Adrenal gland (tissue), 9 donors: ENCODE measurements at regions not wholly inside any gene's neighbourhood (a gene's known extent, or its start where the extent isn't known, plus 50 kb on each side); places are given as distances from the start of the nearest gene placed in this dataset.

Experiments used
- DNase-seq, 7 donors: peaks; one replicate each; pipeline ENCODE4 v3.0.0-alpha.2; 2019 to 2020
- H3K27ac ChIP-seq, 5 donors: fragments of 200-600 bp; sonication (generic) in 4 of 5; 1 replicate in 3 of 5; 2 replicates in 2 of 5; pipeline versions ENCODE4 v1.5.1 to v1.8.0; 2016 to 2020; ENCODE audit warnings: mild to moderate bottlenecking in 1 of 5
- H3K27me3 ChIP-seq: fragments of 200-600 bp; 2 replicates; pipeline ENCODE4 v1.8.0; 2021
- H3K36me3 ChIP-seq, 2 donors: fragments of 200-600 bp; replicated peaks in 1 of 2; 1 replicate in 1 of 2; 2 replicates in 1 of 2; pipeline versions ENCODE4 v1.5.1 to v1.8.0; 2018 to 2022
- H3K4me1 ChIP-seq, 2 donors: fragments of 200-600 bp; replicated peaks in 1 of 2; 1 replicate in 1 of 2; 2 replicates in 1 of 2; pipeline versions ENCODE4 v1.5.1 to v1.8.0; 2018 to 2021
- H3K4me3 ChIP-seq, 4 donors: fragments of 200-600 bp; sonication (generic) in 3 of 4; one replicate each; pipeline ENCODE4 v1.5.1; 2016 to 2018
- H3K9me3 ChIP-seq, 3 donors: fragments of 200-600 bp; sonication (generic) in 1 of 3; replicated peaks in 1 of 3; 1 replicate in 2 of 3; 2 replicates in 1 of 3; pipeline versions ENCODE4 v1.5.1 to v1.8.0; 2016 to 2021
- POLR2A ChIP-seq, 2 donors: fragments of 450-650 bp; IDR thresholded peaks; one replicate each; pipeline ENCODE4 v1.6.1; 2017; ENCODE audit warnings: antibody characterized with exemption in 2 of 2, mild to moderate bottlenecking in 2 of 2, moderate library complexity in 1 of 2
- WGBS, 4 donors: extraction: QIAGEN DNeasy Blood & Tissue Kit in 2 of 4; methylation state at CpG; one replicate each; pipeline versions ENCODE4 v1.1.5 to v1.1.7; 2013 to 2017; 5-methylcytosine and 5-hydroxymethylcytosine counted together
- intact Hi-C, 2 donors: fragments of 100-400 bp; cut with DNase I; formaldehyde crosslinking; loops; one replicate each; pipeline versions ENCODE4 v1.14.1 to v1.15.0; 2022 to 2023
- small RNA-seq, 2 donors: library from RNA; depleted of rRNA; stranded (forward); fragments of <200 nt; gene quantifications; one replicate each; pipeline ENCODE3, GENCODE V24; 2016
- TF ChIP-seq, protein P1 (sequence below), 6 experiments: fragments of 450-650 bp in 4 of 6; fragments of 200-600 bp in 2 of 6; sonication (generic) in 1 of 6; IDR thresholded peaks; 1 replicate in 5 of 6; 2 replicates in 1 of 6; pipeline versions ENCODE4 v1.5.1 to v1.8.0; 2016 to 2021; ENCODE audit warnings: antibody characterized with exemption in 6 of 6, mild to moderate bottlenecking in 2 of 6, moderate library complexity in 1 of 6
- donor health status: healthy with polysubstance abuse.
- donor health status: Bipolar disorder and iron deficiency.
- donor health status: DM: yes; HTN: yes; CAD: no.
- donor health status: DM: no; HTN: no; CAD: no.
- donor health status: DM: no; HTN: no; CAD: no.

DNA sequence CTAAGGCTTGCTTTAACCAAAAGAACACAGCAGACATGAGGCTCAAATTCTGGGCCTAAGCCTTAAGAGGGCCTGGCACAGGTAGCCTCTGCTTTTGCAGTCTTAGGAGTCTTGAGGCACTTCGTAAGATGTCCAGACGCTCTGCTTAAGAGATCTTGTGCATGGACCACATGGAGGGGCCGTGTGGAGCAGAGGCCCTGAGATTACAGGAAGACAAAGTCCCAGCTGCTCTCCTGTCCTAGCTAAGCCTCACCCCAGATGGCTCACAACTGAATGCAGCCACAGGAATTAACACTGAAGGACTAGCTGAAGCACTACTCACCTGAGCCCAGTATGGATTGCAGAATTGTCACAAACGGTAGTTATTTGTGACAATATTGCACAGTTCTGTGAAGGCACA lies 446.0 kb downstream of the PDZRN4 start:
- no peak for DNase-seq
- Histone ChIP-seq H3K4me1 (no peaks in the 10 kb centered on the region), H3K36me3 (no peaks in the 10 kb centered on the region), H3K9me3 (no peaks in the 10 kb centered on the region), H3K4me3 (no peak overlapping the region), H3K27me3 (no peaks in the 10 kb centered on the region), H3K27ac (no peak overlapping the region)
- intact Hi-C loops = no loop called here
- TF ChIP-seq, protein P1, sequence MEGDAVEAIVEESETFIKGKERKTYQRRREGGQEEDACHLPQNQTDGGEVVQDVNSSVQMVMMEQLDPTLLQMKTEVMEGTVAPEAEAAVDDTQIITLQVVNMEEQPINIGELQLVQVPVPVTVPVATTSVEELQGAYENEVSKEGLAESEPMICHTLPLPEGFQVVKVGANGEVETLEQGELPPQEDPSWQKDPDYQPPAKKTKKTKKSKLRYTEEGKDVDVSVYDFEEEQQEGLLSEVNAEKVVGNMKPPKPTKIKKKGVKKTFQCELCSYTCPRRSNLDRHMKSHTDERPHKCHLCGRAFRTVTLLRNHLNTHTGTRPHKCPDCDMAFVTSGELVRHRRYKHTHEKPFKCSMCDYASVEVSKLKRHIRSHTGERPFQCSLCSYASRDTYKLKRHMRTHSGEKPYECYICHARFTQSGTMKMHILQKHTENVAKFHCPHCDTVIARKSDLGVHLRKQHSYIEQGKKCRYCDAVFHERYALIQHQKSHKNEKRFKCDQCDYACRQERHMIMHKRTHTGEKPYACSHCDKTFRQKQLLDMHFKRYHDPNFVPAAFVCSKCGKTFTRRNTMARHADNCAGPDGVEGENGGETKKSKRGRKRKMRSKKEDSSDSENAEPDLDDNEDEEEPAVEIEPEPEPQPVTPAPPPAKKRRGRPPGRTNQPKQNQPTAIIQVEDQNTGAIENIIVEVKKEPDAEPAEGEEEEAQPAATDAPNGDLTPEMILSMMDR (IDR thresholded peaks at IDR 0.05) = no peak
- TF ChIP-seq POLR2A (IDR thresholded peaks at IDR 0.05) = no peak
- 78 to 83% (median 80%) methylated on average over 4 of the region's 4 CpGs for WGBS, 4 donors

DNA sequence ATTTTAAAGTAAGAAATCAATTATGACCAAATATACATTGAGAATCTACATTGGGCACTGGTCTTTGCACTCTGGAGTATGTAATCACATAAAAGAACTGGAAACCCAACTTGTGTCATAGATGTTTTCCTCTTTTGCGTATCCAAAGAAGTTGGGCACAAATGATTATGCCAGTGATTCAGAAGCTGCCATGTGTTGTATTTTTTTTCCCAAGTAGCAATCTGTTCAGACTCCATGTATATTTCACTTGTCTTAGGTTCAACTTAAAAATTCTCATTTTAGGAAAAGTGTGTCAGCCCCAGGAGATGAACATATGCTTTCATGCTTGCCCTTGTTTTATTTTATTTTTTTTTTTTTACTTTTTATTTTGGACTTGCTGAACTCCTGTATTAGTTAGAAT lies 441.5 kb downstream of the PDZRN4 start:
- 81 to 94% (median 89%) methylated on average over 1 of the region's 1 CpG for WGBS, 4 donors
- H3K36me3 ChIP-seq = no peaks in the 10 kb centered on the region
- no peak overlapping the region for H3K4me3 ChIP-seq
- intact Hi-C loops = no loop called here
- TF ChIP-seq, protein P1 (IDR thresholded peaks at IDR 0.05) = no peak
- no peak for TF ChIP-seq POLR2A (IDR thresholded peaks at IDR 0.05)
- DNase-seq = no peak
- no peaks in the 10 kb centered on the region for H3K27me3 ChIP-seq
- H3K9me3 ChIP-seq = no peaks in the 10 kb centered on the region
- no peak overlapping the region for H3K27ac ChIP-seq
- no peaks in the 10 kb centered on the region for H3K4me1 ChIP-seq

DNA sequence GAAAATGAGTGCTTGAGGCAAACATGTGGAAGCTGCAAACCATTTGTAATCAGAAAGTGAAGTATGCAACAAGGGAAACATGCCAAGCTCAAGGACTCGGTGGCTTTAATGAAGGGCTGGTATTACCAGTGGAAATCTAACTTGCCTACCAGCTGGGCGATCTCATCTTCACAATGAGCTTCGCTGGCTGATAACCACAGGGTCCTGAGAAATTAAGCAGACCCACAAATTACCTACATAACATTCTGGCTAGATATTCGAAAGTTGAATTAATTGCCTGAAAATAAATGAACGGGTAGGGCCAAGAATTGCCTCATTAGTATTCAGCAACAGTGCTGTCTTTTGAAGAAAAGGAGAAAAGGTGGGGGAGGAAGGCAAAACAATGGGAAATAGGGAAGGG lies 439.4 kb downstream of the PDZRN4 start:
- TF ChIP-seq, protein P1 (IDR thresholded peaks at IDR 0.05) = no peak
- no peak for TF ChIP-seq POLR2A (IDR thresholded peaks at IDR 0.05)
- H3K36me3 ChIP-seq = no peaks in the 10 kb centered on the region
- H3K27me3 ChIP-seq = no peaks in the 10 kb centered on the region
- no peaks in the 10 kb centered on the region for H3K9me3 ChIP-seq
- DNase-seq = no peak
- no peak overlapping the region for H3K27ac ChIP-seq
- intact Hi-C loops = no loop called here
- 53 to 73% (median 68%) methylated on average over 5 of the region's 5 CpGs for WGBS, 4 donors
- H3K4me1 ChIP-seq = no peaks in the 10 kb centered on the region
- H3K4me3 ChIP-seq = no peak overlapping the region

DNA sequence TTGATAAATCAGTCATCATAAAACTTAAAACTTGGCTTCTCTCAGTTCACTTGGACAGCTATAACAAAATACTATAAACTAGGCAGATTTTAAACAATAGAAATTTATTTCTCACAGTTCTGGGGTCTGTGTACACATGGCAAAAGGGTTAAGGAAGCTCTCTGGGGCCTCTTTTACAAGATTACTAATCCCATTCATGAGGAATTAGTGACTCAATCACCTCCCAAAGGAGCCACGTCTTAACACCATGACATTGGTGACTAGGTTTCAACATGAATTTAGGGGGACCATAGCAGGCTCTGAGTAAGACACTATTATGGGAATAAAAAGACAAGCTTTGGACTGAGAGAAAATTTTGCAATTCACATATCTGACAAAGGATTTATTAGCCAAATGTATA lies 436.5 kb downstream of the PDZRN4 start:
- intact Hi-C loops = no loop called here
- no peak overlapping the region for H3K4me3 ChIP-seq
- no peak for DNase-seq
- H3K4me1 ChIP-seq = no peaks in the 10 kb centered on the region
- whole genome bisulfite sequencing, 4 donors = 33 to 47% (median 39%) methylated on average over 1 of the region's 1 CpG
- no peak overlapping the region for H3K27ac ChIP-seq
- H3K36me3 ChIP-seq = no peaks in the 10 kb centered on the region
- TF ChIP-seq, protein P1 (IDR thresholded peaks at IDR 0.05) = no peak
- no peak for TF ChIP-seq POLR2A (IDR thresholded peaks at IDR 0.05)
- no peaks in the 10 kb centered on the region for H3K9me3 ChIP-seq
- H3K27me3 ChIP-seq = no peaks in the 10 kb centered on the region

Small RNA genes lying in the stretch of these regions (small RNA-seq; reads per million reads assigned to genes)
- gene RNA5SP360 = 0 reads per million in 2 donors
